GM21526 (cell line): ENCODE measurements at regions not wholly inside any gene's neighbourhood (a gene's known extent, or its start where the extent isn't known, plus 50 kb on each side); places are given as distances from the start of the nearest gene placed in this dataset.

Experiments used
- ATAC-seq: cut with Tn5 transposase; IDR thresholded peaks from one replicate; pipeline ENCODE4 v1.9.1; 2021; ENCODE audit warnings: moderate library complexity; ENCODE audit not compliant: unreplicated experiment, low FRiP score

DNA sequence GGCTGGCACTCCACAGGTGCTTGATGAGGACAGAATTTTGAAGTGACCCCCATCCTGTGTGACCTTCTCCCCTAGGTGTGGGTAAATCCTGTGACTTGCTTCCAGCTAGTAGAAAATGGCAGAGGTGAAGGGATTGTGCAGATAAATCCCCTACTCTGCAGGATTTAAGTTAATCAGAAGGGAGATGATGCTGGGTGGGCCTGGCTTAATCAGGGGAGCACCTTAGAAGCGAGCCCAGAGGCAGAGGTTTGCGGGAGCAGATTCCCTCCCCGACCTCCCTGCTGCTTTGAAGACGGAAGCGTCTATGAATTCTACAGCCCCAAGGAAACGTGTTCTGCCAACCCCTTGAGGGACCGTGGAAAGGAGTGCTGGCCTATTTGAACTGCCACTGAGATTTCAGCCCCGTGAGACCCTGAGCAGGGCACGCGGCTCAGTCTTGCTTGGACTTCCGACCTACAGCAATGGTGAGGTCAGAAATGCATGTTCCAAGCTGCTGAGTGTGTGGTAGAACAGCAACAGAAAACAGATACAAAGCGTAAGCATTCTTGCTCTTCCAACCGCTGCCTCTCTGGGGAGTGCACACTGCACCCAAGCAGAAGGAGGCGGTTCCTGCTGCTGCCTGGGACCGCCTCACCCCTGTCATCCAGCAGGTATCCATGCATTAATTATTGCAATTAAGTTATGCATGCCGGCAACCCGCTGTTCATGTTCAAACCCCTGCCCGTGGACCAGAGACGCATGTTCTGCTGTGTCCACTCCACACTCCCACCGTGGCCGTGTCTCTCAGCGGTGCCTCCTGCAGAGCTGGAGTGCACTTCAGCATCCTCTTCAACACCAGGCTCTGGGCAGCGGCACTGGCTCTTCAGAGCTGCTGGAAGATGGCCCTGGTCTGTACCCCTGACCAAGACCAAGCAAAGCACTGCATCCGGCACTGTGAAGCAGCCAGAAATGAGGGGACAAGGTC, 54.6 kb upstream of the RXRA start:
- no peak for ATAC-seq

DNA sequence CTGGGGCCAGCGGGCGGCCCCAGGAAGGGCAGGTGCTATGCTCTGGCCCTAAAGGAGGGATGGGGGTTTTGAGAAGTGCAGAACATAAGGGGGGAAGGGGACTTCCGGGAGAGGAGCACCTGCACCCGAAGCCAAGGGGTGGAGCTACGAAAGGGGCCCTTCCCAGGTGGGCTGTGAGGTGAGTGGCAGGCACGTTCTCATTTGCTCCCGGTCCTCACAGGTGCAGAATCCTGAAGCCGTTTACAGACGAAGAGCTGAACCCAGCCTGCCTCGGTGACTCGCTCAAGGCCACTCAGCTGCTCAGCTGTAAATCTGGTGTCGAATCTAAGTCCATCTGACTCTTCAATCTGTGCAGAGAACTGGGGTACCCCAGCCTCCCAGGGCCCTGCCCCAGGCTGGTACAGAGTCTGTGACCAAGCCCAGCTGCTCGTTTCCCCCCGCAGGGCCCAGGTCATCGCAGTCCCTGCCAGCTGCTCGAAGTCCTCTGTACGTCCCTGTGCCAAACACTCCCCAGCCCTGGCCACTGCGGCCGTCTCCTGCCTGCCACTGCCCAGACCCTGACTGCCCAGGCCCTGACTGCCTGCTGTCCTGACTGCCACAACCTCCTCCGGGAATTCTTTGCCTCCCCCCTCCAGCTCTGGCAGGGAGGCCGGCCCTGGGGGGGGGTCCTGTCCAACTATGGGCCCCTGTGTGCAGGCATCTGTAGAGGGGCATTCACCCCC, 53.8 kb upstream of the RXRA start:
- ATAC-seq = no peak

DNA sequence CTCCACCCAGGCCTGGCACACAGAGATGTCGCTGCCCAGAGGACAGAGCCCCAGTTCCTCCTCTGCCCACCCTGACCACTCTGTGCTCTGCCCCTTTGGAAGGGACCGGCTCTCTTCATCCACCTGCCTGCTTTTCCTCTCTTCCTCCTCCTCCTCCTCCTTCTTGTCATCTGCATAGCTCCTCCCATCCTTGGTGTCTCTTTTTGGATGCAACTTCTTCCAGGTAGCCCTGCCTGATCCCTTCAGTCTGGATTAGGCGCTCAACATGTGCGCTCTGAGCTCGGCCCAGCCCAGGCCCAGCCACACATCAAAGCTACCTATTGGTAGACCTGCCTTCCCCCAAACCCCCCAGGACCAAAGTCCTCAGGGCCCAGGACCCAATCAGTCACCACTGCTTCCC, 52.6 kb upstream of the RXRA start:
- ATAC-seq = no peak

DNA sequence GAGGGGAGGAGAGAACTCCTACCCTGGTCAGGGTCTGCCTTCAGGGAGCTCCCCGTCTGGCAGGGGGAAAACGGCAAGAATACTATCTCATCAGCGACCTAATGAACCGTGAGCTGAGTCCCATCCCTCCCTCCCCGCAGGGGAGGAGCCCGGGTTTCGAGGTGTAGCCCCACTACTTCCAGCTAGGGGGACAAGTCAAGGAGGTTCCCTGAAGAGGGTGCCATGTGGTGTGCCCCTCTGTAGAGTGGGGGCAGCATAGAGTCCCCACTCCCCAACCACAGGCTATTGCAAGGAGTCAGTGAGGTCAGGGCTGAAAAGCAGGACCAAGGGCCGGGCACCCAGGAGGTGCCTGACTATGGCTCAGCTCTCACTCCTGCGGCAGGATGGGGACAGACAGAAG, 50.9 kb upstream of the RXRA start:
- no peak for ATAC-seq

DNA sequence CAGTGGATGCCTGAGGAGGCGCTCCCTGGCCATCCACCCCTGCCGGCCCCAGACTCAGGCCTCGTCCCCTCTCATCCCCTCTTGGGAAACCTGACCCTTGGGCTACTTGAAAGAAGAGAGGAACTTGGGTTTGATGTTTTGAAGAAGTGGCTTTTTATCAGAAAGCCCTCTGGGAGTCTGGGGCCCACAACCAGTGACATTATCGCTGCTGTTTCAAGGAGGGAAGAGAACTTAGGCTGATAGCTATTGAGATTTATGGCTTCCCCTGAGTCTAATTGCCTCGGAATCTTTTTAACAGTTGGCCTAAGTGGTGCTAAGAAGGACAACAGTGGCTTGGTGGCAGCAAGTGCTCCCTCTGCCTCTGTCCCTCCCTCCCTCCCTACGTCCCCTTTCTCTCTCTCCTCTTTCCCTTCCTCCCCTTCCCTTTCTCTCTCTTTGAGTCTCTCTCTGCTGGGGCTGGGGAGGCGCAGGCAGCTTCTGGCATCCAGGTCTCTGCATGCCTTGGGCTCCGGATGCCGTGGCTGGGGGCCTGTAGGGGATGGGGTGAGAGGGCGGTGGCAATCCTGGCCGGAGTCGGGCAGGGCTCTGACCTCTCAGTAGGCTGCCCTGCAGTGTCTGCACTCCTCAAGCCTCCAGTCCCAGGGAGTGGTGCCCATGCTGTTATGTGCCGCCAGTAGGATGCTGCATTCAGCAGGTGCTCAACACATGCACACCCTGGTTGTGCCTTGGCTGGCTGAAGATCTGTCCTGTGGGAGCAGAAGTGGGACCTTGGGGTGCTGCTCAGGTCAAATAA, 49.6 kb upstream of the RXRA start:
- no peak for ATAC-seq
